ENCODE measurements at regions not wholly inside any gene's neighbourhood (a gene's known extent, or its start where the extent isn't known, plus 50 kb on each side); places are given as distances from the start of the nearest gene placed in this dataset.

- H3K79me2 ChIP-seq (ENCODE audit: control insufficient read depth, insufficient read depth, low read length): no peaks in the 10 kb centered on the region
- no peak overlapping the region for H2BK15ac ChIP-seq (replicated peaks; ENCODE audit: low read depth)
- H2BK5ac ChIP-seq (ENCODE audit: low read length): no peak overlapping the region
- no peak for DNase-seq
- no peak overlapping the region for H4K8ac ChIP-seq (ENCODE audit: low read depth, low read length)
- H3K4me2 ChIP-seq (ENCODE audit: low read length): no peak overlapping the region
- no peak overlapping the region for H3K18ac ChIP-seq (ENCODE audit: low read length)
- H3K27ac ChIP-seq (ENCODE audit: low read depth, low read length): no peak overlapping the region
- H3K4me3 ChIP-seq (ENCODE audit: low read length): no peak overlapping the region
- no CpG with 5 or more reads among the region's 4 CpGs for WGBS (ENCODE audit: extremely low coverage, insufficient coverage, low lambda C conversion rate)
- no peaks in the 10 kb centered on the region for H3K27me3 ChIP-seq (ENCODE audit: insufficient read depth, low read length, poor library complexity)
- H3K36me3 ChIP-seq (ENCODE audit: control insufficient read depth, insufficient read depth, low read length): no peaks in the 10 kb centered on the region
- no peak overlapping the region for H3K9ac ChIP-seq (ENCODE audit: low read length)
- no peak overlapping the region for H2AK5ac ChIP-seq (ENCODE audit: low read length)
- H3K4me1 ChIP-seq (ENCODE audit: control insufficient read depth, low read depth, low read length): no peaks in the 10 kb centered on the region
- no peak overlapping the region for H4K5ac ChIP-seq (ENCODE audit: low read length)
- no peak overlapping the region for H3K23ac ChIP-seq (ENCODE audit: low read length)
- no peak overlapping the region for H2BK120ac ChIP-seq (ENCODE audit: low read depth, low read length)
- no peak overlapping the region for H3K4ac ChIP-seq (ENCODE audit: low read depth, low read length)
- no peaks in the 10 kb centered on the region for H3K79me1 ChIP-seq (ENCODE audit: low read length)
- H3K56ac ChIP-seq (ENCODE audit: low read length): no peak overlapping the region
Measured at GRCh38 chr2:114265261-114265660, 177.2 kb upstream of the DPP10 start.

GRCh38 chr2:114274957-114275356 is 167.5 kb upstream of the DPP10 start:
- Histone ChIP-seq H2BK15ac (replicated peaks; ENCODE audit: low read depth) (no peak overlapping the region), H2AK5ac (ENCODE audit: low read length) (no peak overlapping the region), H3K79me1 (ENCODE audit: low read length) (no peaks in the 10 kb centered on the region), H3K18ac (ENCODE audit: low read length) (no peak overlapping the region), H3K4ac (ENCODE audit: low read depth, low read length) (no peak overlapping the region), H3K79me2 (ENCODE audit: control insufficient read depth, insufficient read depth, low read length) (no peaks in the 10 kb centered on the region), H3K36me3 (ENCODE audit: control insufficient read depth, insufficient read depth, low read length) (no peaks in the 10 kb centered on the region), H3K4me1 (ENCODE audit: control insufficient read depth, low read depth, low read length) (no peaks in the 10 kb centered on the region), H3K56ac (ENCODE audit: low read length) (no peak overlapping the region), H4K5ac (ENCODE audit: low read length) (no peak overlapping the region), H4K8ac (ENCODE audit: low read depth, low read length) (no peak overlapping the region), H3K4me3 (ENCODE audit: low read length) (no peak overlapping the region), H3K27ac (ENCODE audit: low read depth, low read length) (no peak overlapping the region), H3K9ac (ENCODE audit: low read length) (no peak overlapping the region), H2BK5ac (ENCODE audit: low read length) (no peak overlapping the region), H3K4me2 (ENCODE audit: low read length) (no peak overlapping the region), H3K23ac (ENCODE audit: low read length) (no peak overlapping the region), H3K27me3 (ENCODE audit: insufficient read depth, low read length, poor library complexity) (no peaks in the 10 kb centered on the region), H2BK120ac (ENCODE audit: low read depth, low read length) (no peak overlapping the region)
- no peak for DNase-seq

- Histone ChIP-seq H2BK120ac (ENCODE audit: low read depth, low read length) (no peak overlapping the region), H4K8ac (ENCODE audit: low read depth, low read length) (no peak overlapping the region), H3K9ac (ENCODE audit: low read length) (no peak overlapping the region), H3K79me1 (ENCODE audit: low read length) (no peaks in the 10 kb centered on the region), H2BK5ac (ENCODE audit: low read length) (no peak overlapping the region), H2BK15ac (replicated peaks; ENCODE audit: low read depth) (no peak overlapping the region), H3K4ac (ENCODE audit: low read depth, low read length) (no peak overlapping the region), H3K27ac (ENCODE audit: low read depth, low read length) (no peak overlapping the region), H3K56ac (ENCODE audit: low read length) (no peak overlapping the region), H3K79me2 (ENCODE audit: control insufficient read depth, insufficient read depth, low read length) (no peaks in the 10 kb centered on the region), H3K18ac (ENCODE audit: low read length) (no peak overlapping the region), H3K4me1 (ENCODE audit: control insufficient read depth, low read depth, low read length) (no peaks in the 10 kb centered on the region), H4K5ac (ENCODE audit: low read length) (no peak overlapping the region), H3K4me3 (ENCODE audit: low read length) (no peak overlapping the region), H3K27me3 (ENCODE audit: insufficient read depth, low read length, poor library complexity) (no peaks in the 10 kb centered on the region), H3K4me2 (ENCODE audit: low read length) (no peak overlapping the region), H3K23ac (ENCODE audit: low read length) (no peak overlapping the region), H3K36me3 (ENCODE audit: control insufficient read depth, insufficient read depth, low read length) (no peaks in the 10 kb centered on the region), H2AK5ac (ENCODE audit: low read length) (no peak overlapping the region)
- DNase-seq: no peak
- no CpG with 5 or more reads among the region's 2 CpGs for WGBS (ENCODE audit: extremely low coverage, insufficient coverage, low lambda C conversion rate)
Measured at GRCh38 chr2:114281188-114281587, 161.3 kb upstream of the DPP10 start.

GRCh38 chr2:114283774-114284173 is 158.7 kb upstream of the DPP10 start:
- no peak overlapping the region for H3K27ac ChIP-seq (ENCODE audit: low read depth, low read length)
- no peak overlapping the region for H3K56ac ChIP-seq (ENCODE audit: low read length)
- WGBS (ENCODE audit: extremely low coverage, insufficient coverage, low lambda C conversion rate): no CpG with 5 or more reads among the region's 5 CpGs
- H2BK15ac ChIP-seq (replicated peaks; ENCODE audit: low read depth): no peak overlapping the region
- H3K27me3 ChIP-seq (ENCODE audit: insufficient read depth, low read length, poor library complexity): no peaks in the 10 kb centered on the region
- no peak for DNase-seq
- H4K5ac ChIP-seq (ENCODE audit: low read length): no peak overlapping the region
- H3K4ac ChIP-seq (ENCODE audit: low read depth, low read length): no peak overlapping the region
- no peak overlapping the region for H4K8ac ChIP-seq (ENCODE audit: low read depth, low read length)
- no peak overlapping the region for H3K18ac ChIP-seq (ENCODE audit: low read length)
- H3K79me1 ChIP-seq (ENCODE audit: low read length): no peaks in the 10 kb centered on the region
- no peaks in the 10 kb centered on the region for H3K4me1 ChIP-seq (ENCODE audit: control insufficient read depth, low read depth, low read length)
- H3K79me2 ChIP-seq (ENCODE audit: control insufficient read depth, insufficient read depth, low read length): no peaks in the 10 kb centered on the region
- H3K9ac ChIP-seq (ENCODE audit: low read length): no peak overlapping the region
- H2BK120ac ChIP-seq (ENCODE audit: low read depth, low read length): no peak overlapping the region
- H2AK5ac ChIP-seq (ENCODE audit: low read length): no peak overlapping the region
- no peak overlapping the region for H2BK5ac ChIP-seq (ENCODE audit: low read length)
- no peak overlapping the region for H3K4me3 ChIP-seq (ENCODE audit: low read length)
- no peaks in the 10 kb centered on the region for H3K36me3 ChIP-seq (ENCODE audit: control insufficient read depth, insufficient read depth, low read length)
- no peak overlapping the region for H3K4me2 ChIP-seq (ENCODE audit: low read length)
- H3K23ac ChIP-seq (ENCODE audit: low read length): no peak overlapping the region

- no peak overlapping the region for H2BK5ac ChIP-seq (ENCODE audit: low read length)
- H3K4me2 ChIP-seq (ENCODE audit: low read length): no peak overlapping the region
- H3K9ac ChIP-seq (ENCODE audit: low read length): no peak overlapping the region
- no peak overlapping the region for H3K4ac ChIP-seq (ENCODE audit: low read depth, low read length)
- no peak for DNase-seq
- H2BK120ac ChIP-seq (ENCODE audit: low read depth, low read length): no peak overlapping the region
- H3K79me1 ChIP-seq (ENCODE audit: low read length): no peaks in the 10 kb centered on the region
- no peak overlapping the region for H3K27ac ChIP-seq (ENCODE audit: low read depth, low read length)
- no peaks in the 10 kb centered on the region for H3K4me1 ChIP-seq (ENCODE audit: control insufficient read depth, low read depth, low read length)
- no peak overlapping the region for H3K18ac ChIP-seq (ENCODE audit: low read length)
- no peak overlapping the region for H2BK15ac ChIP-seq (replicated peaks; ENCODE audit: low read depth)
- H3K27me3 ChIP-seq (ENCODE audit: insufficient read depth, low read length, poor library complexity): no peaks in the 10 kb centered on the region
- H3K79me2 ChIP-seq (ENCODE audit: control insufficient read depth, insufficient read depth, low read length): no peaks in the 10 kb centered on the region
- no peak overlapping the region for H2AK5ac ChIP-seq (ENCODE audit: low read length)
- H4K8ac ChIP-seq (ENCODE audit: low read depth, low read length): no peak overlapping the region
- H4K5ac ChIP-seq (ENCODE audit: low read length): no peak overlapping the region
- H3K36me3 ChIP-seq (ENCODE audit: control insufficient read depth, insufficient read depth, low read length): no peaks in the 10 kb centered on the region
- H3K23ac ChIP-seq (ENCODE audit: low read length): no peak overlapping the region
- no CpG with 5 or more reads among the region's 8 CpGs for WGBS (ENCODE audit: extremely low coverage, insufficient coverage, low lambda C conversion rate)
- H3K4me3 ChIP-seq (ENCODE audit: low read length): no peak overlapping the region
- H3K56ac ChIP-seq (ENCODE audit: low read length): no peak overlapping the region
Measured at GRCh38 chr2:114286438-114286837, 156.0 kb upstream of the DPP10 start.

GRCh38 chr2:114293355-114293754 is 149.1 kb upstream of the DPP10 start:
- peaks cover 2% of the 10 kb centered on the region for H3K4me1 ChIP-seq (ENCODE audit: control insufficient read depth, low read depth, low read length)
- no peaks in the 10 kb centered on the region for H3K79me1 ChIP-seq (ENCODE audit: low read length)
- H3K4ac ChIP-seq (ENCODE audit: low read depth, low read length): no peak overlapping the region
- no peak overlapping the region for H3K27ac ChIP-seq (ENCODE audit: low read depth, low read length)
- H3K27me3 ChIP-seq (ENCODE audit: insufficient read depth, low read length, poor library complexity): no peaks in the 10 kb centered on the region
- H3K36me3 ChIP-seq (ENCODE audit: control insufficient read depth, insufficient read depth, low read length): no peaks in the 10 kb centered on the region
- no peak overlapping the region for H2BK15ac ChIP-seq (replicated peaks; ENCODE audit: low read depth)
- H3K9ac ChIP-seq (ENCODE audit: low read length): no peak overlapping the region
- no CpG with 5 or more reads among the region's 5 CpGs for WGBS (ENCODE audit: extremely low coverage, insufficient coverage, low lambda C conversion rate)
- no peaks in the 10 kb centered on the region for H3K79me2 ChIP-seq (ENCODE audit: control insufficient read depth, insufficient read depth, low read length)
- DNase-seq: no peak
- H4K5ac ChIP-seq (ENCODE audit: low read length): no peak overlapping the region
- H2AK5ac ChIP-seq (ENCODE audit: low read length): no peak overlapping the region
- no peak overlapping the region for H3K4me3 ChIP-seq (ENCODE audit: low read length)
- H3K4me2 ChIP-seq (ENCODE audit: low read length): no peak overlapping the region
- H4K8ac ChIP-seq (ENCODE audit: low read depth, low read length): no peak overlapping the region
- no peak overlapping the region for H2BK5ac ChIP-seq (ENCODE audit: low read length)
- no peak overlapping the region for H3K18ac ChIP-seq (ENCODE audit: low read length)
- H3K56ac ChIP-seq (ENCODE audit: low read length): no peak overlapping the region
- no peak overlapping the region for H3K23ac ChIP-seq (ENCODE audit: low read length)
- no peak overlapping the region for H2BK120ac ChIP-seq (ENCODE audit: low read depth, low read length)
